ENCODE measurements at regions not wholly inside any gene's neighbourhood (a gene's known extent, or its start where the extent isn't known, plus 50 kb on each side); places are given as distances from the start of the nearest gene placed in this dataset.

GRCh38 chr6:105509506-105510331 lies 106.8 kb upstream of the PREP start:
- DNase-seq: no peak

- no peak for DNase-seq
These were observed 104.9 kb upstream of the PREP start for GRCh38 chr6:105507811-105508210.

DNA sequence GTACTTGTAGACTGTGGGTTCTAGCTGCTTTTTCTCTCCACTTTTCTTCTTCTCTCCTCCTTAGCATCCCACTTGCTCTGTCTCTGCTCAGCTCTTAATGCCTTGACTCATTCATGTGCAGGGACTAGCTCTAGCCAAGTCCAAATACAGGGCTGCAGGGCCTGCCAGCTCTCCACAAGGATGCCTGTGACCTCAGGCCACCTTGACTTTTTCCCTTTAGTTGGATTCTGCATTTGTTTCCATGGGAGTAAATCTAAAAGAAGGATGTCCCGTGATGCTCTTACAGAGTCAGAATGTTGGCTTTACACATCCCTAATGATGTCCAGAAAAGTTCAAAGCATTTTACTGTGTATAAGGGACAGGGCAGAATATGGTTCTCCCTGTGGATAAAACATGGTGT lies 101.8 kb upstream of the PREP start:
- no peak for DNase-seq

DNA sequence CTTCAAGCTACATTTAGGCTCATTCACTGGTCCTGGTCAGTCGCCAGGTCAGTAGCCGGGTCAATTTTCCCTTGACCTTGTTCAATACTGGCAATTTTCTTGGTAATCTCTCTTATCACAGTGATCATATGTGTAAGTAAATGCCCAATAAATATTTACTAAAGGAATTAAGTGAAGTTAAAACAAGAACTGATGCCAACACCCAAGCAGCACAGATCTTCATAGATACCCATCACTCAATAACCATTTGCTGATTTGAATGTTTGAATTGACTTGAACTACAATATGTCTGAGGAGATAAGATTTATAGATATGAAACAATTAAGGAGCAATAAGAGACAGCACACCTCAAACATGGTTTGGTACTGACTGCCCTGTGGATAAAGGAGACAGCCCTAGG lies 100.8 kb upstream of the PREP start:
- no peak for DNase-seq

GRCh38 chr6:105501826-105502344 lies 99.0 kb upstream of the PREP start:
- DNase-seq: no peak

DNA sequence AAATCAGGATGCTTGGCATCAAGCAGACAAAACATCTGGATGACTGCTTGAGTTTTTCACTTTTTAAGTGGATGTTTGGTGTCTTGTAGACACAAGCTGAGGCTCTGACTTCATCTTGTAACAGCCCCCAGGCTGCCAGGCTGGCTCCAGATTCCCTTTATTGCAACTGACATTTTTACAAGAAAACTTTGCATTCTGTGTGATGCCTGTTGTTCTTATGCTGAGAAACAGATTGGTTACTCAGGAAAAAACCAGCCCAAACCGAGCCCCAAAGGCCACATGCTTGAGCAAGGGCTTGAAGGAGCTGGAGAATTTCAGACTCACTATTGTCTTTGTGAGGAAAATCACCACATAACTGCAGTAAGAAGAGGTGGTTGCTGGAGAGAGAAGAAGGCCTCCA lies 98.4 kb upstream of the PREP start:
- DNase-seq: no peak

GRCh38 chr6:105500693-105501092 lies 97.8 kb upstream of the PREP start:
- DNase-seq: no peak

GRCh38 chr6:105499931-105500330 lies 97.0 kb upstream of the PREP start:
- DNase-seq: no peak

- no peak for DNase-seq
These were observed 96.4 kb upstream of the PREP start for GRCh38 chr6:105499136-105499870.

DNA sequence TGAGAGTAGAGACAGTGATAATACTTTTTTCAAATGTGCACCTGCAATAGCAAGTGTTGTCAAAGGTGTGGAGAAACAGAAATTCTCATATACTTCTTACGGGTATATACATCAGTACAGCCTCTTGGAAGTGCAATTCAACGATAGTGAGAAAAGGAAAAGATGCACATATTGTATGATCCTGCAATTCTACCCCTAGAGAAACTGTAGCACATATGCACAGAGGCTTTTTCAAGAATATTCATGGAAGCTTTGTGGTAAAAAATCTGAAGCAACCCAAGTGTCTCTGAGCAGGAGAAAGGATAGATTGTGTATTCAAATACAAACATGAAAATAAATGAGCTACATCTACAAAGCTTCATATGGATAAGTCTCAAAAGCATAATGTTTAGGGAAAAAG lies 94.7 kb upstream of the PREP start:
- DNase-seq: no peak

DNA sequence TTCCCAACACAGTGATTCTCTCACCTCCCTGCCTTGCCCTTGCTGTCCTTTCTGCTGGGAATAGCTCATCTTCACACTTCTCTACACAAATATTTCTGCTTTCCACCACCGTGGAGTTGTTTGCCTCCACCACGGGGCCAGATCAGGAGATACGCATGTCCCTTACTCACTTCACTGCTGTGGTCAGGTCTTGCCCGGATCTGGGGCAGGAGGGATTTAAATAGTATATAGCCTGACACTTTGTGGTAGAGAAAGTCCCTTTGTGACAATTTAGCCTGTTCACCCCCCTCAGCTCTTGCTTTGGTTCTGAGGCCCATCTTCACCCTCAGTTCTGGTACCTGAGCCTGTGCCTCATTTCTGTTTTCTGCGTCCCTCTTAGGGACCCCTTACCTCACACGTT lies 92.6 kb upstream of the PREP start:
- no peak for DNase-seq

- DNase-seq: no peak
These were observed 91.8 kb upstream of the PREP start for GRCh38 chr6:105494688-105495087.

DNA sequence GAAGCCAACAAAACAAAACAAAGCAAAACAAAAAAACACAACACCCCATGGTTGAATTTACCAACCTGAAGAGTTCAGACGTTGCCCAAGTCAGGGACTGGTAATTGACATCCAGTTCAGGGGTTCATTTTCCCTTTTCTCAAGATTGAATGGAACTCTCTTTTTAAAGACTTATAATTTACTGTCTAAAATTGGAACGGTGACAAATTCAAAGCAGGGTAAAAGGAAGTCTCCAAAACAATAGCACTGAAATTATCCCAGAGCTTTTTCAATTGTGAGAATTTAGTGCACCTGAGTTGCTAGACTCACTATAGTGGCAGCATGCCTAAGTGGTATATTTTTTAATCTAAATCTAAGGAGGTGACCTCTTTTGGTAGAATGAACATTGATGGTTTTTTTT lies 90.9 kb upstream of the PREP start:
- no peak for DNase-seq

- DNase-seq: peak; percentile 81
These were observed 90.1 kb upstream of the PREP start for GRCh38 chr6:105492706-105493673.

DNA sequence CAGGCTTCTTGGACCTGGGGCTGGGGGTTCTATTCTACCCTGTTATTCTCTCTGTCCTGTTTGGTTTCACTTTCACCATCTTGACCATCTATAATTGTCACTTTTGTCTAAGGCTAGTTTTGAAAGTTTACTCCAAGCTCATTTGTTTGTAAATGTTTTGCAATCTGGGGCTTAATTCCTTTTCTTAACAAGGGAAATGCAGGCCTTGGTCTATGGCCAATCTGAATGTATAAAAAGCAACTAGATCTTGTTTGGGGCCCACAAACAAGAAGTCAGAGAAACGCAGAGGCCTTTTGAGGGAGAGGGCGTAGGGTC lies 86.3 kb upstream of the PREP start:
- no peak for DNase-seq

- no peak for DNase-seq
These were observed 85.8 kb upstream of the PREP start for GRCh38 chr6:105488516-105489215.

DNA sequence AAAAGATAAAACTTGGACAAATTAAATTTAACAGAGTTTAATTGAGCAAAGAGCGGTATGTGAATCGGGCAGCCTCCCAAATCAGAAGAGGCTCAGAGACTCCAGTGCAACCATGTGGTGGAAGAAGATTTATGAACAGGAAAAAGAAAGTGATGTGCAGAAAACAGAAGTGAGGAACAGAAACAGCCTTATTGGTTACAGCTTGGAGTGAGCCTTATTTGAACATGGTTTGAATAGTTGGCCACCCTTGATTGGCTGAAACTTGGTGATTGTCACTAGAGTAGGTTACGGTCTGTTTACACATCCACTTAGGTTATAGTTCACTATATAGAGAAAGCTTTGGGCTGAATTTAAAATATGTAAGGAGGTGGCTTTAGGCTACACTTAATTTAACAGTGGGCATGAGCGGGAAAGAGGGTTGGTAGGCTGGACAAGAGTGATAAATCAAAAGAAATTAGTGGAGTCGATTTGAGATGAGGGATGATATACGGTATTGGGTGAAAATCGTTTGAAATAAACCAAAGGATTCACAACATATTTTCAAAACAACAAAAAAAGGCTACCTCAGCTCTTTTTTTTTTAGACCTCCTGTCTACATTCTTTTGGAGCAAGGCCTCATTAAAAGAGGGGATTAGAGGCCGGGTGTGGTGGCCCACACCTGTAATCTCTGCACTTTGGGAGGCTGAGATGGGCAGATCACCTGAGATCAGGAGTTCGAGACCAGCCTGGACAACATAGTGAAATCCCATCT lies 84.3 kb upstream of the PREP start:
- DNase-seq: peak; percentile 30

DNA sequence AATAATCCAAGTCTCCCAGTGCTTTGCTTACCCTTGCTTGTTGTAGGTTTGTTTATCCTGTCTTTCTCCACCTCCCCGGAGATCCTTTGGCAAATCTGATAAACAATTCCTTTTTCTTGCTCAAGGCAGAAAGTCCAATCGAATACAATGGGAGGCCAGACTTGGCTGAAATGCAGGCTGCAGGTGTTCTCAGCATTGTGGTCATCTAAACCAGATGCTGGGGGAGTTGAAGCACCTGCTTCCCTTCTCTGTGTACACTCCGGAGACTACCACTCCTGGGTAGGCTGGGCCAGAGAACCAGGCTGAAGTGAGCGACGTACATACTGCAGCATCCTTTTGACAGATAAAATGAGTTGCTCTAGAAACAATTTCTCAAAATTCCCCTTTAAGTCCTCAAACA lies 82.6 kb upstream of the PREP start:
- no peak for DNase-seq

DNA sequence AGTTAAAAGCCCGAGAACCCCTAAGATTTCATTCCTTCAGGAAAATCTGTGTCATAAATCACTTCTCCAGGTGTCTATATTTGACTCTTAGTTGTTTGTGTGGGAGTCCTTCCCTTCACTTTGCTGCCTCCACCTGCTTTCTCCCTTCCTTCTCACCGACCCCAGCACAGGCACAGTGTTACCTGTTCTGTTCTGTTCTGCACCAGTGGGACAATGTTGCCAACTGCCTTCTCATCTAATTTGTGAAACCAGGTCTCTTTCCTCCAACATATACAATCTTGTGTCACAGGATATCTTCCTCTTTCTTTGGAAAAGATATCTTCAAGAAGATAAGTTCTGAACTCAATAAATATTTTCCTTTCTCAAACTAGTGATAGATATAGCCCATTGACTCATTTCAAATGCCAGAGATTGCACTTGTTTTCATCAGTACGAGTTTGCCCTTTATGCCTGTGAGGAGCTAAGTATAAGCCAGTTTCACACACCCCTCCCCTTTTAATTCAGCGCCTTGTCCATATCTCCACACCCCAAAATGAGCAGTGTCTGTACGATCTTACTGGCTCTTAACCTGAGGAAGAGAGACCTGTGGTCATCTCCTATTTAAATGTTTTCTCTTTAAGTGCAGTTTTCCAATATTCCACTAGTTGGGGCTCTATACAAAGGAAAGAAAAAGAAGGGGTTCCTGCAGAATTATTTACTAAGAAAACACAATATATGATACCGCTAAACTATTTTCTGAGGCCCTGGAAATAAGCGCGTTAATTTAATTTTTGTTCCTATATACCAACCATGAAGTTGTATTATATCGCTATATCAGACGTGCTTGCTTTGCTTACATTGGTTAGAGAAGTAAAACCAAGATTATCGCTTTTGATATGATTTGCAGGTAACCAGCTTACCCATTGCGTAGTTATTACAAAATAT lies 81.6 kb upstream of the PREP start:
- DNase-seq: peak; percentile 63

GRCh38 chr6:105483492-105483891 lies 80.6 kb upstream of the PREP start:
- DNase-seq: peak; percentile 46

DNA sequence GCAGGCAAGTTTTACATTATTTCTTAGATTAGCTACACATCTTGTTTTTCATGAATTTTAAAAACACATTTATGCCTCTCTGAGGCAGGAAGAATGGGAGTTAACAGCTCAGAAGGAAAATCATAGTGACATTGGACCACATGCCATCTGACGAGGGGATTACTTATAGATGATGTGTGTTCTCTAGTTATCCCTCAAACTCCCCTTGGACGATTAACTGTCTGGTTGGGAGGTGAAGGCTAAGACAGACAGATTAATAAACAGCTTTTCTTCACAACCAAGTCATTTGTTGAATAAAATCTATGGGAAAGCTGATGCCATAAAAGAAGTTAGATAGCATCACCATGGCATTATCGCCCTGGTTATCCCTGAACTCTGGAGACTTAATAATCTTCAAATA lies 80.0 kb upstream of the PREP start:
- no peak for DNase-seq

All from activated CD4-positive, alpha-beta T cell treated with anti-CD3 and anti-CD28 coated beads, Interleukin-2, Interleukin-6, amounts not matched to agents 100 ng/mL and 50 ng/mL, durations not matched to agents 16 hours and 8 hours (primary cell).